ENCODE measurements at regions not wholly inside any gene's neighbourhood (a gene's known extent, or its start where the extent isn't known, plus 50 kb on each side); places are given as distances from the start of the nearest gene placed in this dataset.
"Not testable (repeated sequence)": the region's sequence is repeated elsewhere in the genome, so short reads cannot be mapped to it uniquely, and the experiment has no call there.

GRCh38 chr15:26244782-26245181, 381.7 kb upstream of the ATP10A start:
- not testable (repeated sequence) for DNase-seq

- no peak for DNase-seq
Observed at GRCh38 chr15:26243382-26243781, 380.3 kb upstream of the ATP10A start.

- no peak for DNase-seq
Observed at GRCh38 chr15:26242565-26243071, 379.5 kb upstream of the ATP10A start.

GRCh38 chr15:26235864-26236263, 372.7 kb upstream of the ATP10A start:
- no peak for DNase-seq

GRCh38 chr15:26234976-26235767, 372.0 kb upstream of the ATP10A start:
- no peak for DNase-seq

- no peak for DNase-seq
Observed at GRCh38 chr15:26232691-26233090, 369.6 kb upstream of the ATP10A start.

- no peak for DNase-seq
Observed at GRCh38 chr15:26231096-26231495, 368.0 kb upstream of the ATP10A start.

GRCh38 chr15:26224266-26224665, 361.1 kb upstream of the ATP10A start:
- no peak for DNase-seq

- DNase-seq = no peak
Observed at GRCh38 chr15:26223720-26224119, 360.6 kb upstream of the ATP10A start.

- no peak for DNase-seq
Observed at GRCh38 chr15:26222781-26223180, 359.7 kb upstream of the ATP10A start.

- DNase-seq = not testable (repeated sequence)
Observed at GRCh38 chr15:26217043-26217442, 353.9 kb upstream of the ATP10A start.

GRCh38 chr15:26214290-26214689, 351.2 kb upstream of the ATP10A start:
- no peak for DNase-seq

- no peak for DNase-seq
Observed at GRCh38 chr15:26213427-26213826, 350.3 kb upstream of the ATP10A start.

GRCh38 chr15:26212109-26212508, 349.0 kb upstream of the ATP10A start:
- DNase-seq = no peak

- DNase-seq = no peak
Observed at GRCh38 chr15:26210980-26211379, 347.9 kb upstream of the ATP10A start.

- DNase-seq = no peak
Observed at GRCh38 chr15:26201177-26201858, 338.2 kb upstream of the ATP10A start.

- DNase-seq = no peak
Observed at GRCh38 chr15:26200427-26200826, 337.3 kb upstream of the ATP10A start.

- DNase-seq = no peak
Observed at GRCh38 chr15:26197719-26198118, 334.6 kb upstream of the ATP10A start.

- no peak for DNase-seq
Observed at GRCh38 chr15:26197060-26197459, 333.9 kb upstream of the ATP10A start.

- DNase-seq = no peak
Observed at GRCh38 chr15:26191193-26191592, 328.1 kb upstream of the ATP10A start.

GRCh38 chr15:26186138-26186537, 323.0 kb upstream of the ATP10A start:
- not testable (repeated sequence) for DNase-seq

GRCh38 chr15:26182441-26182840, 319.3 kb upstream of the ATP10A start:
- DNase-seq = no peak

- DNase-seq = no peak
Observed at GRCh38 chr15:26179906-26180305, 316.8 kb upstream of the ATP10A start.

GRCh38 chr15:26178640-26179220, 315.6 kb upstream of the ATP10A start:
- no peak for DNase-seq

Measured in activated CD4-positive, alpha-beta T cell treated with anti-CD3 and anti-CD28 coated beads for 48 hours (primary cell).